NCI-H2107 treated with DMSO at 0.1 percent for 48 hours (cell line): ENCODE measurements at regions not wholly inside any gene's neighbourhood (a gene's known extent, or its start where the extent isn't known, plus 50 kb on each side); places are given as distances from the start of the nearest gene placed in this dataset.

Experiments
- DNase-seq: peaks from one replicate; lab custom pipeline; 2025; ENCODE audit not compliant: unreplicated experiment; lab: John Stamatoyannopoulos, UW

DNA sequence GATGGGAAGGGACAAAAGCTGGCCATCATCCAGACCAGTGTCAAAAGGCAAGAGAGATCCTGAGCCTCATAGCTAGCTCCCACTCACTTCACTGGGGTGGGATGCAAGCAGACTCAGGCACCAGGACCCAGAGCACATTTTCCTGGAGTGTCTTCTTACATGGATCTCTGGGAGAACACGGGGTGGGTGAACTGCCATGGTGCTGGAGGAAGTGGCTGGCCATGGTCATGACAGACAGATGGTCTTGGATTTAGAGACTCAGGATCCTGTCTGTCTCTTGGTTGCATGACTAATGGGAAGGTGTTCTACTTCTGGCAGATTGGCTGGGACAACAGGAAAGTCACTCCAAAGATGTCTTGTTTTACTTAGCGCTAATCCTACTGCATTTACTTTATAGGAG lies 311.5 kb downstream of the ATP23 start:
- no peak for DNase-seq

DNA sequence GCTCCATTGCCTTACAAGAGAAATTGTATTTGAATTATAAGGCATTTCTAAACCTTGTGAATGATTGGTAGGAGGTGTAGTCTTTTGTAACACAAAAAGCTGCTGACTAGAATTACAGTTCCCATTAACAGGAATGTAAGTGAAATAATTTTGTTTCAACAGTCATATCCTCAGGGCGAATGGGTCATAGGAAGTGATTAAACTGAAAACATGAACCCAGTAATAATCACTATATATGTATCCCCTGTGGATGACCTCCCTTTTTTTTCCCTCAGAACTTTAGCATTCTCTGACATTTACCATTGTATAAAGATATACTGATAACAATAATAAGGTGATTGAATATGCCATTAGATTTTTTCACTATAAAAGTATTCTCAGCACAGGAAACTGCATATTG lies 312.3 kb downstream of the ATP23 start:
- no peak for DNase-seq

DNA sequence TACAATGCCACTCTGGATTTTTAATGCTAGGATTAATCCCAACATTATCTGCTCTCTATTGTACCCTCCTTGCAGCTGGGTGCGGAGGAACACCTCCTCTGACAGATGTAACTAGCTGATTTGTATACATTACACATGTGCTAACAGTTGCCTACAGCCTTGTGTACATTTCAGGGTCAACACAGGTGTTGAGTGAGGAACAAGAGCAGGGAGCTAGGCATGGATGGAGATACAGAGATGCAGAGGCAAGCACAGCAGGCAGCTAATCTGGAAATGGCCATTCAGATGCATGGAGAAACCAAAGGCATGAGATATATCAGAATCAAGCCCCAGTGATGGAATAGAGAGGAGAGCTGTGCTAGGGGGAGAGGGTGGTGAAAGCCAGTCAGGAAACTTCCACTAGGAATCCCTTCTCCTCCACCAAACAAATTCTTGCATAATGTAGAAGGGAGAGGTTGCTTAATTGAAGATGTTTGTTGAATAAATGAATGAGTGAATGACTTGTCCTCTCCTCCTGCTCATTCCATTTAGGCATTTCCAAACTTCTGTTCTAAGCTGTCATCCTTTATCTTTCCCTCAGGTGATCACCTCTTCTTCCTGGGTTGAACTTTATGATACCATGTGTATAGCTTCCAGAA lies 313.2 kb downstream of the ATP23 start:
- no peak for DNase-seq

DNA sequence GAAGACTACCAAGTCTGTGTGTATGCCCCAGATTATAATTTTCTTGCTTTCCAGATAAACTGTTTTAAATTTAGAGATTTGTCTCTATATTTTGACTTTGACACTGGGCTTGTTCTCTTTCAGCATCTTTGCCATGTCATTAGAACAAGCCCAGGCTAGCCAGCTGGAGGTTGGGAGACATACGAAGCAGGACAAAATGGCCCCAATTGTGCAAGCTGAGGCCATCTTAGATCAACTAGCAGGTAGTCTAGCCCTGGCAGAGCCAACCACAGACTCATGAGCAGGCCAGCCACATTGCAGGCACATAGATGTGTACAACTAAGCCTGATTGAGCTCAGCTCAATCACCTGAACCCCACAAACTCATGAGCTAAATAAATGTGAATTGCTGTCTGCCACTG lies 321.4 kb downstream of the ATP23 start:
- no peak for DNase-seq

DNA sequence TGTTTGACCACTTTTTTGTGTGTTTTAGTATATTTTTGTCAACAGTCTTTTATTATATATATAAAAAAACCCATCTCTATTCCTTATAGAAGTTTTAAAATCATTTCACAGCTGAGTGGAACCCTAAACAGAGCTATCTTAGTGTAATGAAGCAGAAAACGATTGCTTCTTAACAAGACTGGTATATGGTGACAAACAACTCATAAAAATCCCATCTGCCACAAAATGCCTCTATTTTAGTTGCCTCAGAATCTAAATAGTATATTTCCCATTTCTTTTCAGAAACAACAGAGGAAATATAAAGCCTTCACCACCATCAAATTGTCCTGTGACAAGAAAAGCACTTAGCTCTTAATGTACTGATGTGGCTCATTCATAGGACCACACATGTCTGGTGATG lies 322.4 kb downstream of the ATP23 start:
- DNase-seq: no peak

DNA sequence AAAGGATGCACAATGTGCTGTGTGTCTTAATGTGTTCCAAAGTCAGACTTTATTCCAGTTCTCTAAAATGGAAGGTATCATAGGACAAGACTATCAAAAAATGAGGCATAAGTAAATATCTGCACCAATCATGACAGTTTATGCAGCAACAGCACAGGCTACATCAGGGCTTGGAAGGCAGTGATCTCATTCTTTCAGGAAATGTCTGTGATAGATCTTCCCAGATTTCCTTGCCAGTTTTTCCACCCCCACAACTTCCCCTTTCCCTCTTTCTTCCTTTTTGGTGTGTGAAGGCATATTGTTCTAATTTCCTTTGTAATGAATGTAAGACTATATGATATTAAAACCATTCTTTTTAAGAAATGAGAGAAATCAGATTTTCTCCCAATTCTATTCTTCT lies 326.7 kb downstream of the ATP23 start:
- DNase-seq: no peak

DNA sequence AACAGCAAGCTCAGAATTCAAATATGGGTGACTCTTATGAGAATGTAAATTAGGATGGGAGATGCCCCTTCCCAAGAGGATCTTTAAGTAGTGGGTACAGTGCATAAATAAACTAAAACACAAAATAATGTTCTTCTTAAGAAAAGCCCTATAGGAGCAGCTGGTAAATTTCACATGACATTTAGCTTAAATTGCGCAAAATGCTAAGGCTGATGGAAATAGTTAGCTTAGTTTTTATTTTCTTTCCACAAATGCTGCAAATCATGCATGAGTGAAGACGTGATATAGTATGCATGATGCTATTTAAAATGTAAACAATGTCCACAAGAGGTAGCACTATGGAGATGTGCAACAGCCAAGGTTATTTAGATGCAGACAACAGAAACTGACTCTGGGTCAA lies 328.1 kb downstream of the ATP23 start:
- no peak for DNase-seq

DNA sequence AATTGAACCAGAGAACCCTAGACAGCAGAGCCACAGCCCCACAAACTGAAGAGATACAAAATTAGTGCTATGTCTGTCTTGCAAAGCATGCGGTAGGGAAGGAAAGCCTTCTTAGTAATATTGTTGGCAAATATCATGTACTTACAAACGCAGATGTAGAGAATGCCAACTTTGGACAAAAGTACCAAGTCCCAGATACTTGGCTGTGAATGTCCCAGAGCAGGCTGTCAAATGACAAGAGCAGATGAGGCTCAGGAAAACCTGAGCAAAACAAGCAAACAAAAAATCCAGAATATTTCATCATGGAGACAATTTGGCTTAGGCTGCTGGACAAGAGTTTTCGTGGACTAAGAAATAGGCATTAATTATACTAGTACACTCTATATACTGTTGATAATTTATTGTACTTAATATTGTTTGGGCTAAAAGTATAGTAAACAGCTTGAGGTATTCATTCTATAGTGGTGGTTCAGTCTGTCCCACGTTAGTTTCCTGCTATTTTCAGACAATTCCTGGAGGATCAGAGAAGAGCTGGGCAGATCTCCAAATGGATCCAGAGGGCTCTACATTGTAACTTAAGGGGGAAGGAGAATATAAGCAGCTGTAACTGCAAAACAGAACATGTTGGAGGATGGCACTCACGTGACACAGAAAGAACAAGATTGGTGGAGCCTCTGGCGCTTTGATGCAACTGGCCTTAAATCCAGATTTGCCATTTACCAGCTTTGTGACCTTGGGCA lies 329.8 kb downstream of the ATP23 start:
- no peak for DNase-seq

DNA sequence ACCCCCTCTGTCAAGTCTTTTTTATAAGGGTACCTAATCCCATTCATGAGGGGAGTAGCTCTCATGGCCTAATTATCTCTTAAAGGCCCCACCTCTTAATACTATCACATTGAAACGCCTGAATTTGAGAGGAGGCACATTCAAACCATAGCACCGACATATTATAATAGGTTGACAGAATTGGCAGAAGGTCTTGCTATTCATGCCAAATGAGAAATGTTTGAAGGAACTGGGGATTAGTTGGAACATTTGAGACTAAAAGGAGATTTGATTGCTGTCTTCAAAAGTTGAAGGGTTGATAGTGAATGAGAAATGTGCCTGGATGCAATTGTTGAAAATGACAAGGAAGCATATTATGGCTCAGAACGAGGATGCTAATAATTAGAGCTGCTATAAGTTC lies 331.1 kb downstream of the ATP23 start:
- DNase-seq: no peak

DNA sequence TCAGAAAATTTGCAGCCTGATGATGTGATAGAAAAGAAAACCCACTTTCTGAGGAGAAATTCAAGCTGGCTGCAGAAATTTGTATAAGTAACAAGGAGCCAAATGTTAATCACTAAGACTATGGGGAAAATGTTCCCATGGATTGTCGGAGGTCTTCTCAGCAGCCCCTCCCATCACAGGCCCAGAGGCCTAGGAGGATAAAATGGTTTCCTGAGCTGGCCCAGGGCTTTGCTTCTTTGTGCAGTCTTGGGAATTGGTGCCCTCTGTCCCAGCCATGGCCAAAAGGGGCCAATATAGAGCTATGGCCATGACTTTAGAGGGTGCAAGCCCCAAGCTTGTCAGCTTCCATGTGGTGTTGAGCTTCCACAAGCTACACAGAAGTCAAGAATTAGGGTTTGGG lies 335.9 kb downstream of the ATP23 start:
- DNase-seq: no peak

DNA sequence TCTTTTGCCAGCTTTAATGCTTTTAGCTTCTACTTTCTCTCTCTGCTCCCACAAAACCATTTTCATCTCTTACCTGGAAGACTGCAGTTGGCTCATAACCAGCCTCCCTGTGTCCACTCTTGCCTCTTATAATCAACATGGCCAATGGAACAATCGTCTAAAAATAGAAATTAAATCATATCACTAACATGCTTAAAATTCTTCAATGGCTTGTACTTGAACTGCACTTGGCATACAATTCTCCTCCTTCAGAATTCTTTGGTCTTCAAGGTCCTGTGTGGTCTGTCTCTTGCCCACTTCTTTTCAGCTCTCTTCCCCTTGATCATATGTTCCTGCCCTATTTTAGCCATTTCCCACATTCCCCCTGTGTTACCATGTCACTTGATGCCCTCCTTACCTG lies 342.2 kb downstream of the ATP23 start:
- DNase-seq: no peak

DNA sequence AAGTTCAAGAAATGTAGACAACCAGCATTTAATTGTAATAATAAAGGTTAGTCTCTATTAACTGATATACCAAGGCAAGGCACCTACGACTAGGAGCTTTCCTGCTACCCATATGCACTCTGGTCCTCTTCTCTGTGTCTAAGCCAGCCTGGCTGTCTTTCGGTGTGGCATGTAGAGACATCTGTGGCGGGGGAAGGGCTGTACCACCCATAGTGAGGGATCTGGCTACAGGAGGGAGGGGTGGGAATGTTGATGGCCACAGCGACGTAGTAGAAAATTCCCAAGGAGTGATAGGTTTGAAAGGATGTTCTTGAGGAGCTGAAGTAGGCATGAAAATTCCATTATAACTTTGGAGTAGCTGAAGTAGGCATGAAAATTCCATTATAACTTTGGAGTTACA lies 344.2 kb downstream of the ATP23 start:
- DNase-seq: no peak

DNA sequence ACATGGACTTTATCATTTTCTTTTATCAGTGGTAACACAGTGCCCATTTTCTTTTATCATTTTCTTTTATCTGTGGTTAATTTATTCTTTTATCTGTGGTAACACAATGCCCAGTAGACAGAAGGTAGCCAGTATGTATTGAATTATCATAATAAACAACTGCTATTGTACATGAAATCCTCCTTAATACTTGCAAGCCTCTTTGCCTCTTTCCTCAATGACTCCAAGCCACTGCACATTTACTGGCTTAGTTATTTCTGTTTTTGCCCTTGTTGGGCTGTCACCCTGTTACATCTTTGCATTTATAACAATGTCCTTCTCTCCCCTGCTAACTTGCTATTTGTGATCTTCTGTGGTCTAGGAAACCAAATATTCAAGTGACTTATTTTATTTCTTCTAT lies 345.0 kb downstream of the ATP23 start:
- no peak for DNase-seq

DNA sequence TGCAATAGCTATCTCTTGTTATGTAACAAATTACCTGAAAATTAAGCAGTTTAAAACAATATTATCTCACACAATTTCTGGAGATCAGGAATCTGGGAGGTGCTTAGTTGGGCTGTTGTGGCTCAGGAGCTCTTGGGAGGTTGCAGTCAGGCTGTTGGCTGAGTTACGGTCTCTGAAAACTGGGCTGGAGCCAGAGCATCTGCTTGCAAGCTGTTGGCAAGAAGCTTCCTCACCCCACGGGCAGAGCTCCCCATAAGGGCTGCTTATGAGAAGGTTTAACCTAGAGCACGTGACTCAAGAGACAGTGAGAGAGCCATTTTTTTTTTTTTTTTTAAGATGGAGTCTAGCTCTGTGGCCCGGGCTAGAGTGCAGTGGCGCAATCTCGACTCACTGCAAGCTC lies 346.8 kb downstream of the ATP23 start:
- no peak for DNase-seq

DNA sequence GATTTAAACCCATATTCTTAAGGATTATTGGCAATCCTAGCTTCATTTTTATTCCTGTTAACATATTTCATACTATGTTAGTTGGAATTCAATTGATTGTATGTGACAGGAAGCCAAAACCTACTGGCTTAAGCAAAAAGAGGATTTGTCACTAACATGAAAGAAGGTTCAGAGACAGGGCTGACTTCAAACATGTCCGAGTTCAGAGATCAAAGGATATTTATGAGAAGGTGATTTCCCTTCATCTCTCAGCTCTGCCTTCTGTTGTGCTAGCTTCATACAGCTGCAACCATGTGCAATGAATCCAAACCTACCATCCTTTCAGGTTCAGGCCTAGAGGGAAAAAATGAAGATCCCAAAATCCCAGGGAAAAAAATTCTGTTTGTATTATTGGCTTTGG lies 349.7 kb downstream of the ATP23 start:
- no peak for DNase-seq

DNA sequence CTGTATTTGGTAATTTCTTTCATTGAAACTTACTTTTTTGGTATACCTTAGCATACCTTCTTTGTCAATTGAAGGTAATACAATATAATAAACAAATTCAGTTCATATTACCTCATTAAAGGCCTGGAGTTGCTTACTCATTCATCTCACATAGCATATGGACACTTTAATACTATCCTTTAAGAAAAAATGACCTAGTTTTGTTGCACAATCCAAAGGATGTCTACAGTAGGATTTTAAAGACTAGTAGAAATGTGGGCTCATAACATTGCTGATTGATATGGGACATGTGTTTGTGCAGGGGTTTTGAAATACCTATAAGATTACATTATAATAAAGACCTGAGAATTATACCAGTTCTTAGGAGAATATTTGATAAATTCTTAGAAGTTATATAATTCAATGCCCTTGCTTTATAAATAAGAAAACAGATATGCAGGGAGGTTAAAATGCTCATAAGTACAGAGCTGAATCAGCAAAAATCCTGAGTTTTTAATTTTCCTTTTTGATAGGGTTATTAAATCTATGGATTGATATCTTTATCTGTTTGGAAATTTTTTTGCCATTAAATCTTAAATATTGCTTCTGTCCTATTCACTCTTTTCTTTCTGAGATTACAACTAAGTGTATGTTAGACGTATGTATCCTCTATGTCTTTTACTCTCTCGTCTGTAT lies 352.1 kb downstream of the ATP23 start:
- DNase-seq: no peak

DNA sequence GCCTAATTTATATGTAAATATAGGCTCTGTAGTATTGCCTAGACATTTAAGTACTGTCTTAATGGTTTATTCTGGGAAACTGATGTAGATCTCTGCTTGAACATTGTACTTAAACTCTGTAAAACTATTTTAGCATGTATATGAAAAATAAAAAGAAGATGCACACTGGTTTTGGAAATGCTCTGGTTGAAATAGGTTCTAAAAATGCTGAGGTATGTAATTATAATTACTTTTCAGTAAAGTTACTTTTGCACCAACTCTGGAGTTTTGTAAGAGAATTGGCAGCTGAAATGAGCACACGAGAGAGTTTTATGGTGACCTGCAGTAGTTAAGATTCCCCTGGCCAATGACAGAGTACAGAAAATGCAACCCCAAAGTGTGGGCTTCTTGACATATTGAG lies 353.9 kb downstream of the ATP23 start:
- DNase-seq: no peak

DNA sequence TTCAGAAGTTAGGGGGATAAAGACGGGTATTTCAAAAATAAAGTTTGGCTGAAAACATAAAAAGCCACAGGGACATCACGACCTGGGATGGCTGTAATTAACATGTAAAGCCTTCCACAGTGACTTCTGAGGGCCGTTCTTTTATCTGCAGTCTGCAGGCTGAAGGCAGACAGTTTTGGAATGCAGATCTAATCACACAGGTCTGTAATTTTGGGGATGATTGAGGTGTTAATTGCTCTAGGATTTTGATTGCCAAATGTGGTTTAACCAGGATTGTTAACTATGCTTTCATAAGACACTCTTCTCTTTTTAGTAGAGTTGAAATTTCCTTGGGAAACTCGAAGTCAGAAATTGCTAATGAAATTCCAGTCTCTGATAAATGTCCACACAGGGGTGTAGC lies 355.5 kb downstream of the ATP23 start:
- DNase-seq: no peak

DNA sequence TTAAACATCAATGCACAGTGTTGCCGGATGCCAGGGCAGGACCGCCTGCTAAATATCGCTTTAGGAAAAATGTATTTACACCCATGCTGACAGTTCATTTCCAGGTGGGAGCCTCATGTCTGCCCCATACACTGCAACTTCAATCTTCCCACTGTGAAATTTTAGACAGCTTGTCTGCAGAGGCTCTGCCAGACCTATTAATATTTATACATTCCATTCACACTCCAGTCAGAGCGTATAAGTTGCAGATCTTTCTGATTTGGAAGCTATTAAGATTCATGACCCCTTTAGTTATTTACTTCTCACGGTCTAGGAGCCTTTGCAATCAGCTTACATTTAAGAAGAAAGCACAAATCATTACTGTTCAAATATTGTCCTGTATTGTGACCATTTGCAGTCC lies 357.4 kb downstream of the ATP23 start:
- DNase-seq: no peak

DNA sequence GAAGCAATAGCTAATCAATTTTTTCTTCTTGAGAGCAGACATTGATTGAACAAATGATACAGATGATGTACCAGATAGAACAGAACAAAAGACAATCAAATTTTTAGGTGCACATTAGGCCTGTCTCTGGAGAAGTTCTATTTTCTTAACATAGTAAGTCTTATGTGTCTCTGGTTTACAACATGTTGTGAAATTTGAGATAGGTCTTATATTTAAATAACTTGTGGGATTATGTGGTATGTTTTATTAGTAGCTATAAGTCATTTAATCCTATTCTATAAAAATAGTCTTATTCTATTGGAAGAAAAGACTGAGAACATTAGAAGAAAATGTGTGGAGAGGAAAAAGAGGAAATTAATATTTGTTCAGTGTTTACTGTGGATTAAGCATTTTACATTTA lies 358.0 kb downstream of the ATP23 start:
- DNase-seq: no peak

DNA sequence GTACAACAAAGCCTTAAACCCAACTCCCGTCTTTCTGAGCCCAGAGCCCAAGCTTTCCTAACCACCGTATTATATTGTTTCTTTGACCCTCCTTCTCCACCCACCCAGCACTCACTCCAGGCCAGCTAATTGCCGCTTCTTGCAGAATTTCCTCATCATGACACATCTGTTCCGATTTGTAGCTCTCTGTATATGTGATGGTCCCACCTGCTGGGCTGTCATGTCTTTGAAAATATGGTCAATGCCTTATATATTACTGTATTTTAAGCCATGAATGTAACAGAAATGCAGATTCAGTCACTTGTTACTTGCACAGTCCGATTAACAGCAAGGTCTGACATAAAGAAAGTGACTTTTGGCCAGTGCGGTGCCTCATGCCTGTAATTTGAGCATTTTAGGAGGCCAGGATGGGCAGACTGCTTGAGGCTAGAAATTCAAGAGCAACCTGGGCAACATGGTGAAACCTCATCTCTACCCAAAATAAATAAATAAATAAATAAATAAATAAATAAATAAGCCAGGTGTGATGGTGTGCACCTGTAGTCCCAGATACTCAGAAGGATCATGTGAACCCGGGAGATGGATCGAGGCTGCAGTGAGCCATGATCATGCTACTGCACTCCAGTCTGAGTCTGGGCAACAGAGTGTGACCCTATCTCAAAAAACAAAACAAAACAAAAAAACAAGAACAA lies 359.8 kb downstream of the ATP23 start:
- DNase-seq: no peak

DNA sequence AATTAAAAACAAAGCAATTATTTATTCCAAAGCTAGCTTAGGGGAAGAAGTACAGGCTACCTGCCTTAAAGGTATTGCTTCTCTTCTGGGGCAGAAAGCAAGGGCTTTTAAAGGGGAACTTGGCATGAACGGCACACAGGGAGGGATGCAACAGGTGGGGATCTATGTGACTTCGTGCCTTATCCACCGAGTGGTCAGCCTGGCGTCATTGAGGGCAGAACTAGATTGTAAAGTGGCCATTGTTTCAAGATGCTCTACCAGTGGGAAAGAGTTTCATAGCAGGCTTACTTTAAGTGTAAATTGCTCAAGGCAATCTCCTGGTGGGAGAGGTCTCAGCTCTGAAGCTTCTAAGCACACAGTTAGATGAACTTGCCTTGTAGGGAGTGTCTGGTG lies 360.4 kb downstream of the ATP23 start:
- DNase-seq: no peak
